Liver (tissue), 8 donors: ENCODE measurements at regions not wholly inside any gene's neighbourhood (a gene's known extent, or its start where the extent isn't known, plus 50 kb on each side); places are given as distances from the start of the nearest gene placed in this dataset.
"Not testable (repeated sequence)": the region's sequence is repeated elsewhere in the genome, so short reads cannot be mapped to it uniquely, and the experiment has no call there.

Experiments
- DNase-seq: peaks from one replicate; pipeline ENCODE4 v3.0.0-alpha.2; 2017; ENCODE audit warnings: low spot score
- H3K27ac ChIP-seq, 2 donors: one replicate each; pipeline ENCODE4 v1.7.0; 2013; ENCODE audit warnings: inconsistent platforms in 2 of 2, low read length in 2 of 2, control low read depth in 1 of 2, low read depth in 1 of 2, mild to moderate bottlenecking in 1 of 2
- H3K27me3 ChIP-seq, 4 donors: one replicate each; pipeline versions ENCODE4 v1.6.1 to v1.7.0; 2013; ENCODE audit warnings: low read length in 3 of 4, inconsistent platforms in 1 of 4, mild to moderate bottlenecking in 1 of 4, moderate library complexity in 1 of 4; ENCODE audit not compliant: control insufficient read depth in 4 of 4, insufficient read depth in 4 of 4
- H3K36me3 ChIP-seq, 4 donors: one replicate each; pipeline versions ENCODE4 v1.6.1 to v1.7.0; 2013; ENCODE audit warnings: low read length in 3 of 4, mild to moderate bottlenecking in 3 of 4, low read depth in 1 of 4, moderate library complexity in 1 of 4; ENCODE audit not compliant: control insufficient read depth in 4 of 4, insufficient read depth in 3 of 4
- H3K4me1 ChIP-seq, 4 donors: one replicate each; pipeline versions ENCODE4 v1.6.1 to v1.7.0; 2013; ENCODE audit warnings: low read length in 3 of 4, mild to moderate bottlenecking in 3 of 4, moderate library complexity in 1 of 4; ENCODE audit not compliant: control insufficient read depth in 4 of 4, insufficient read depth in 4 of 4
- H3K4me3 ChIP-seq, 3 donors: one replicate each; pipeline versions ENCODE4 v1.6.1 to v1.7.0; 2013; ENCODE audit warnings: low read length in 3 of 3, control low read depth in 1 of 3, low read depth in 1 of 3, mild to moderate bottlenecking in 1 of 3
- H3K9ac ChIP-seq, 2 donors: one replicate each; pipeline ENCODE4 v1.7.0; 2013; ENCODE audit warnings: low read length in 2 of 2, mild to moderate bottlenecking in 2 of 2, moderate library complexity in 2 of 2, control low read depth in 1 of 2, low read depth in 1 of 2
- H3K9me3 ChIP-seq, 4 donors: one replicate each; pipeline versions ENCODE4 v1.6.1 to v1.7.0; 2013; ENCODE audit warnings: low read length in 3 of 4; ENCODE audit not compliant: control insufficient read depth in 4 of 4
- CTCF ChIP-seq: fragments of 150-350 bp; IDR thresholded peaks from 2 replicates; pipeline ENCODE4 v1.5.1; 2017; ENCODE audit warnings: improper control_type of control experiment, low read depth, low read length; ENCODE audit not compliant: missing input control
- EGR1 ChIP-seq, 2 donors: IDR thresholded peaks; 2 replicates each; pipeline ENCODE4 v1.6.1; 2016 to 2018; ENCODE audit warnings: antibody characterized with exemption in 2 of 2, low read depth in 2 of 2
- FOXA1 ChIP-seq: IDR thresholded peaks from 2 replicates; pipeline ENCODE4 v1.6.1; 2016; ENCODE audit warnings: antibody characterized with exemption
- FOXA2 ChIP-seq: IDR thresholded peaks from 2 replicates; pipeline ENCODE4 v1.6.1; 2016; ENCODE audit warnings: antibody characterized with exemption
- HNF4A ChIP-seq, 2 donors: conservative IDR thresholded peaks; 2 replicates each; pipeline ENCODE4 v1.6.1; 2016; ENCODE audit warnings: antibody characterized with exemption in 2 of 2, mild to moderate bottlenecking in 2 of 2
- HNF4G ChIP-seq: IDR thresholded peaks from 2 replicates; pipeline ENCODE4 v1.6.1; 2016; ENCODE audit warnings: antibody characterized with exemption
- NR2F2 ChIP-seq: IDR thresholded peaks from 2 replicates; pipeline ENCODE4 v1.6.1; 2016; ENCODE audit warnings: antibody characterized with exemption
- RXRA ChIP-seq, 2 donors: IDR thresholded peaks; 2 replicates each; pipeline ENCODE4 v1.6.1; 2017 to 2018; ENCODE audit warnings: antibody characterized with exemption in 2 of 2, mild to moderate bottlenecking in 1 of 2
- SP1 ChIP-seq: IDR thresholded peaks from 2 replicates; pipeline ENCODE4 v1.6.1; 2018; ENCODE audit warnings: antibody characterized with exemption, mild to moderate bottlenecking
- YY1 ChIP-seq: IDR thresholded peaks from 2 replicates; pipeline ENCODE4 v1.6.1; 2016; ENCODE audit warnings: antibody characterized with exemption, mild to moderate bottlenecking
- ZBTB33 ChIP-seq: IDR thresholded peaks from 2 replicates; pipeline ENCODE4 v1.6.1; 2016; ENCODE audit warnings: antibody characterized with exemption
- WGBS: extraction: QIAGEN DNeasy Blood & Tissue Kit; methylation state at CpG from one replicate; pipeline ENCODE4 v1.1.7; 2013; 5-methylcytosine and 5-hydroxymethylcytosine counted together
- donor health status: healthy.
- donor health status: healthy.
- donor health status: healthy.
- donor health status: healthy.
- donor health status: healthy.

GRCh38 chr6:167212713-167213005 lies 54.9 kb upstream of the GPR31 start:
- no peaks in the 10 kb centered on the region for H3K27me3 ChIP-seq
- DNase-seq = no peak
- H3K4me1 ChIP-seq = peaks cover 0 to 7% (median 3%) of the 10 kb centered on the region in 4 donors
- no peaks in the 10 kb centered on the region for H3K36me3 ChIP-seq
- TF ChIP-seq HNF4A (conservative IDR thresholded peaks at IDR 0.05) (no peak), EGR1 (IDR thresholded peaks at IDR 0.05; ENCODE audit: low read depth in 2 of 2) (no peak), NR2F2 (no peak), RXRA (IDR thresholded peaks at IDR 0.05) (no peak), CTCF (no peak), HNF4G (no peak), FOXA2 (no peak)
- H3K27ac ChIP-seq = no peak overlapping the region
- H3K9ac ChIP-seq = no peak overlapping the region
- no peaks in the 10 kb centered on the region for H3K9me3 ChIP-seq
- no peak overlapping the region for H3K4me3 ChIP-seq
- WGBS = 90% methylated on average over 4 of the region's 4 CpGs

GRCh38 chr6:167214206-167214605 lies 56.4 kb upstream of the GPR31 start:
- Histone ChIP-seq H3K4me1 (peaks cover 0 to 11% (median 5%) of the 10 kb centered on the region in 4 donors), H3K36me3 (no peaks in the 10 kb centered on the region), H3K27me3 (no peaks in the 10 kb centered on the region), H3K9me3 (no peaks in the 10 kb centered on the region), H3K9ac (no peak overlapping the region), H3K27ac (no peak overlapping the region), H3K4me3 (no peak overlapping the region)
- no peak for DNase-seq
- 81% methylated on average over 10 of the region's 10 CpGs for WGBS
- no peak for TF ChIP-seq ZBTB33
- TF ChIP-seq FOXA1 = no peak
- no peak for TF ChIP-seq SP1
- no peak for TF ChIP-seq YY1
- TF ChIP-seq HNF4G = no peak

- not testable (repeated sequence) for H3K36me3 ChIP-seq, H3K9me3 ChIP-seq, H3K4me3 ChIP-seq, DNase-seq, H3K9ac ChIP-seq, H3K27me3 ChIP-seq
- TF ChIP-seq SP1 = peak; percentile 32
- peak; percentile 38 for TF ChIP-seq FOXA2
- TF ChIP-seq RXRA (IDR thresholded peaks at IDR 0.05) = peak; percentile 24 to 25
- TF ChIP-seq HNF4A (conservative IDR thresholded peaks at IDR 0.05) = peak; percentile 24 to 58
- Histone ChIP-seq H3K4me1 (peaks cover 0 to 13% (median 6%) of the 10 kb centered on the region in 4 donors), H3K27ac (peak overlapping the region; percentile 35 to 87)
- 49% methylated on average over 15 of the region's 15 CpGs for WGBS
Observed at GRCh38 chr6:167215429-167216250, 57.9 kb upstream of the GPR31 start.
